Thyroid gland (tissue), 4 donors: ENCODE measurements at regions not wholly inside any gene's neighbourhood (a gene's known extent, or its start where the extent isn't known, plus 50 kb on each side); places are given as distances from the start of the nearest gene placed in this dataset.

ENCODE experiments used
- DNase-seq, 2 donors: peaks; one replicate each; pipeline ENCODE4 v3.0.0-alpha.2; 2019
- H3K27ac ChIP-seq, 3 donors: fragments of 200-600 bp; sonication (generic); 1 replicate in 2 of 3; 2 replicates in 1 of 3; pipeline ENCODE4 v1.5.1; 2016 to 2019; ENCODE audit warnings: mild to moderate bottlenecking in 1 of 3, moderate library complexity in 1 of 3
- H3K27me3 ChIP-seq: fragments of 200-600 bp; sonication (generic); one replicate; pipeline ENCODE4 v1.5.1; 2019
- H3K36me3 ChIP-seq, 2 donors: fragments of 200-600 bp; sonication (generic); one replicate each; pipeline ENCODE4 v1.5.1; 2016 to 2019
- H3K4me1 ChIP-seq, 2 donors: fragments of 200-600 bp; sonication (generic); one replicate each; pipeline ENCODE4 v1.5.1; 2017 to 2019
- H3K4me3 ChIP-seq, 3 donors: fragments of 200-600 bp; sonication (generic); replicated peaks in 1 of 3; 1 replicate in 2 of 3; 2 replicates in 1 of 3; pipeline ENCODE4 v1.5.1; 2016; ENCODE audit warnings: mild to moderate bottlenecking in 1 of 3
- H3K9me3 ChIP-seq: fragments of 200-600 bp; sonication (generic); one replicate; pipeline ENCODE4 v1.5.1; 2017
- POLR2A ChIP-seq, 2 donors: fragments of 450-650 bp; IDR thresholded peaks; one replicate each; pipeline ENCODE4 v1.6.1; 2017; ENCODE audit warnings: antibody characterized with exemption in 2 of 2, mild to moderate bottlenecking in 2 of 2, moderate library complexity in 1 of 2
- WGBS, 2 donors: methylation state at CpG; one replicate each; pipeline ENCODE4 v1.1.5; 2017; 5-methylcytosine and 5-hydroxymethylcytosine counted together
- intact Hi-C: fragments of 100-400 bp; cut with DNase I; formaldehyde crosslinking; loops from one replicate; pipeline ENCODE4 v1.15.1; 2023
- TF ChIP-seq, protein P1 (sequence below), 6 experiments: fragments of 200-600 bp in 3 of 6; fragments of 450-650 bp in 3 of 6; sonication (generic) in 3 of 6; IDR thresholded peaks; one replicate each; pipeline ENCODE4 v1.5.1; 2016 to 2019; ENCODE audit warnings: antibody characterized with exemption in 6 of 6, mild to moderate bottlenecking in 2 of 6, inconsistent platforms in 1 of 6, moderate library complexity in 1 of 6

GRCh38 chrX:42025861-42026260 is 102.5 kb upstream of the CASK start:
- Histone ChIP-seq H3K27ac (no peak overlapping the region), H3K4me3 (no peak overlapping the region), H3K36me3 (no peaks in the 10 kb centered on the region), H3K4me1 (no peaks in the 10 kb centered on the region), H3K9me3 (no peaks in the 10 kb centered on the region), H3K27me3 (no peaks in the 10 kb centered on the region)
- intact Hi-C loops, result no loop called here
- DNase-seq, result no peak
- TF ChIP-seq, protein P1, sequence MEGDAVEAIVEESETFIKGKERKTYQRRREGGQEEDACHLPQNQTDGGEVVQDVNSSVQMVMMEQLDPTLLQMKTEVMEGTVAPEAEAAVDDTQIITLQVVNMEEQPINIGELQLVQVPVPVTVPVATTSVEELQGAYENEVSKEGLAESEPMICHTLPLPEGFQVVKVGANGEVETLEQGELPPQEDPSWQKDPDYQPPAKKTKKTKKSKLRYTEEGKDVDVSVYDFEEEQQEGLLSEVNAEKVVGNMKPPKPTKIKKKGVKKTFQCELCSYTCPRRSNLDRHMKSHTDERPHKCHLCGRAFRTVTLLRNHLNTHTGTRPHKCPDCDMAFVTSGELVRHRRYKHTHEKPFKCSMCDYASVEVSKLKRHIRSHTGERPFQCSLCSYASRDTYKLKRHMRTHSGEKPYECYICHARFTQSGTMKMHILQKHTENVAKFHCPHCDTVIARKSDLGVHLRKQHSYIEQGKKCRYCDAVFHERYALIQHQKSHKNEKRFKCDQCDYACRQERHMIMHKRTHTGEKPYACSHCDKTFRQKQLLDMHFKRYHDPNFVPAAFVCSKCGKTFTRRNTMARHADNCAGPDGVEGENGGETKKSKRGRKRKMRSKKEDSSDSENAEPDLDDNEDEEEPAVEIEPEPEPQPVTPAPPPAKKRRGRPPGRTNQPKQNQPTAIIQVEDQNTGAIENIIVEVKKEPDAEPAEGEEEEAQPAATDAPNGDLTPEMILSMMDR (IDR thresholded peaks at IDR 0.05), result no peak
- 80 to 82% methylated on average over 2 of the region's 2 CpGs for WGBS, 2 donors

DNA sequence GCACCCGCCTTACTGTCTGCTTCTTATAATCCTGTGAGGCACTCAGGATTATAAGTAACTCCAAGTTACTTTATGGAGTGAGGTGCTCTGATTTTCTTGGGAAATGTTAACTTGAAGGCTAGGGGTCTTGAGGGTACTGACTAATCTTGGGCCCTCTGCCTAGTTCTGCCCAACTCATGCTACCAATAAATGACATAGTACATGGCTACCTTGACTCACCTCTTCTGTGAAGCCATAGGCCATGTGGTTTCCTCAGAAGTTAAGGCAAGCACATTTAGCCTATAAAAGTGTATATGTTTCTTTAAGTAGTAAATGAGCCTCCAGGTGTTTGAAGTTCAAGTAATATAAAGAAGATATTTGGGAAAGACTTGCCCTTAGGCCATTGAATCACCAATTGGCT is 99.8 kb upstream of the CASK start:
- H3K27me3 ChIP-seq, result no peaks in the 10 kb centered on the region
- H3K4me1 ChIP-seq, result no peaks in the 10 kb centered on the region
- TF ChIP-seq, protein P1 (IDR thresholded peaks at IDR 0.05), result no peak
- TF ChIP-seq POLR2A (IDR thresholded peaks at IDR 0.05), result no peak
- no peak overlapping the region for H3K27ac ChIP-seq
- 100% methylated on average over 1 of the region's 1 CpG for WGBS, 2 donors
- no peaks in the 10 kb centered on the region for H3K9me3 ChIP-seq
- DNase-seq, result no peak
- no peaks in the 10 kb centered on the region for H3K36me3 ChIP-seq
- no peak overlapping the region for H3K4me3 ChIP-seq
- intact Hi-C loops, result no loop called here

- intact Hi-C loops, result no loop called here
- TF ChIP-seq, protein P1 (IDR thresholded peaks at IDR 0.05), result no peak
- no peak for TF ChIP-seq POLR2A (IDR thresholded peaks at IDR 0.05)
Measured at GRCh38 chrX:42022158-42022557, 98.8 kb upstream of the CASK start.

GRCh38 chrX:42021058-42021457 is 97.7 kb upstream of the CASK start:
- Histone ChIP-seq H3K27ac (no peak overlapping the region), H3K27me3 (no peaks in the 10 kb centered on the region), H3K9me3 (no peaks in the 10 kb centered on the region), H3K4me3 (no peak overlapping the region), H3K4me1 (no peaks in the 10 kb centered on the region), H3K36me3 (no peaks in the 10 kb centered on the region)
- intact Hi-C loops, result no loop called here
- TF ChIP-seq POLR2A (IDR thresholded peaks at IDR 0.05), result no peak
- TF ChIP-seq, protein P1 (IDR thresholded peaks at IDR 0.05), result no peak
- no peak for DNase-seq

More at GRCh38 chrX:42022158-42022557, 98.8 kb upstream of the CASK start:
- Histone ChIP-seq H3K27me3 (no peaks in the 10 kb centered on the region), H3K4me3 (no peak overlapping the region), H3K36me3 (no peaks in the 10 kb centered on the region), H3K27ac (no peak overlapping the region), H3K9me3 (no peaks in the 10 kb centered on the region), H3K4me1 (no peaks in the 10 kb centered on the region)
- DNase-seq, result no peak

DNA sequence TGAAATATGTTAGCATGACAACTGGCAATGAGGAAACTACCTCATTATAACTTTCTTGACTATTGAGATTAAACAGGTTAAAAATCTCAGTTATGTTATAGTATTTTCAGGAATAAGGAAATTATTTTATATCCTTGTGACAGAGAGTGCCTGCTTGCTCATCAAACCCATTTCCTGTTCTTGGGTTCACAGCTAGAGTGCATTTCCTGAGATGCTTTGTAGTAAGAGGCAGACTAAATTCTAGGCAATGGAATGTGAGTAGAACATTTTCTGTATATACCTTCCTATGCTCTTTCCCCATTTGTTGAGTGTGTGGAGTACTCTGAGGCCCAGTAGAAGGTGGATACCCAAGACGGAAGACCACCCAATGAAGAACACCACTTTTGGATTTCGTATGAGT is 96.9 kb upstream of the CASK start:
- TF ChIP-seq, protein P1 (IDR thresholded peaks at IDR 0.05), result no peak
- no peak for DNase-seq
- 96% methylated on average over 2 of the region's 2 CpGs for WGBS, 2 donors

More for the DNA sequence above, 96.9 kb upstream of the CASK start:
- H3K27ac ChIP-seq, result no peak overlapping the region
- H3K4me1 ChIP-seq, result no peaks in the 10 kb centered on the region
- no peaks in the 10 kb centered on the region for H3K36me3 ChIP-seq
- intact Hi-C loops, result no loop called here
- no peak overlapping the region for H3K4me3 ChIP-seq
- H3K9me3 ChIP-seq, result no peaks in the 10 kb centered on the region
- H3K27me3 ChIP-seq, result no peaks in the 10 kb centered on the region
